ENCODE measurements at regions not wholly inside any gene's neighbourhood (a gene's known extent, or its start where the extent isn't known, plus 50 kb on each side); places are given as distances from the start of the nearest gene placed in this dataset.

GRCh38 chr15:99508852-99509251, 56.9 kb upstream of the MEF2A start:
- no peak for DNase-seq (ENCODE audit: low spot score)

DNA sequence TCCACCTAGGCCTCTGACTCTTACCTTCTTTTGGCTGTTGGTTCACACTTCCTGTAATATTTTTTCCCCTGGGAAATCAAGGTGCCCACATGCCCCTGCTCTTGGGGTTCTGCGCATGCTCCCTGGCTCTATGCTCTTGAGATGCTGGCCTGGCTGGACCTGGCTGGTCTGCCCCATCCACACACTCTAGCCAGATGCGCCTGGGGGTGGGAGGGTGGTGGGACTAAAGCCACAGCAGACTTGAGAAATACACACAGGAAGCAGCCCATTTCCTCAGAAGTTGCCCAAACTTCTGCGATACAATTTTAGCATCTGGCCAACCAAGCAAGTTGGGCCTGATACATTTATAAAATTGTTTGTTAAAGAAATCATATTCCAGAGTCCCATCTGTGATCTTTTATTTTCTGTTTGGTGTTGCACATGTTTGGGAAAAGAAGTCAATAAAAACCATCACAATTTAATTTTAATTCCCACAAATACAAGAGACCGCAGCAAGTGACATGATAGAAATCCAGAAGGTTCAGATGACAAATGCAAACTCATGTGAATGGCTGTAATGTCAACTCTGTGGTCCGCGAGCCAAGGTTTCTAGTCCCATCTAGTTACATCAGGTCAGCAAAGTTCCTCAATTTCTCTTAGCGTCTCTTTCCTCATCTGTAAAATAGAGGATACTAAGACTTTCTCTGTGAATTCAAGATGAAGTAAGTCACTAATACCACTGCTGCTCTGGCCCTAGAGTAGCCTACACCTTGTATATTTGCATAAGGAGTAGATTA, 55.9 kb upstream of the MEF2A start:
- DNase-seq (ENCODE audit: low spot score): no peak

- DNase-seq (ENCODE audit: low spot score): no peak
Observed at GRCh38 chr15:99511531-99511865, 54.3 kb upstream of the MEF2A start.

- peak; percentile 71 for DNase-seq (ENCODE audit: low spot score)
Observed at GRCh38 chr15:99511866-99512661, 53.7 kb upstream of the MEF2A start.

- DNase-seq (ENCODE audit: low spot score): no peak
Observed at GRCh38 chr15:99514306-99514705, 51.5 kb upstream of the MEF2A start.

Measured in germinal center (tissue), 1 donor.